C4-2B (cell line): ENCODE measurements at regions not wholly inside any gene's neighbourhood (a gene's known extent, or its start where the extent isn't known, plus 50 kb on each side); places are given as distances from the start of the nearest gene placed in this dataset.

Source experiments
- ZFX ChIP-seq: fragments of 450-650 bp; IDR thresholded peaks from 2 replicates; pipeline ENCODE4 v1.6.1; 2017
- TF ChIP-seq, protein P1 (sequence below): fragments of 450-650 bp; conservative IDR thresholded peaks from 2 replicates; pipeline ENCODE4 v1.5.1; 2017; ENCODE audit warnings: mild to moderate bottlenecking

DNA sequence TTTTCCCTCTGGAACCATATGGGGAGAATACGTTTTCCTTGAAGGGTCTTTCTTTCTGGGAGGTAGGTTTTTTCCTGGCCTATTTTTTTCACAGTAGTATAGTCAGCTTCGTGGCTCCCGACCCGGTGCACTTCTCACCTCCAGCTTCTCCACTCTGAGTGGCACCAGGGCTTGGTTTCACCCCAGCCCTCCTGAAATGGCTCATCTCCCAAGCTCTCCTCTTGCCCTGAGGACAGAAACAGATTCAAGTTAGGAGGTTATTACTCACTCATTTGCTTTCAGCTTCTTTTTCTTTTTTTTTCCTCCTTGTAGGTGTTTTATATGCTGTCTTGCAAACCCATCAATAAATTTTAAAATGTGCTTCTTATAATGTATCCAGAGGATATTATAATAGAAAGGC lies 199.3 kb downstream of the RFC3 start:
- TF ChIP-seq, protein P1, sequence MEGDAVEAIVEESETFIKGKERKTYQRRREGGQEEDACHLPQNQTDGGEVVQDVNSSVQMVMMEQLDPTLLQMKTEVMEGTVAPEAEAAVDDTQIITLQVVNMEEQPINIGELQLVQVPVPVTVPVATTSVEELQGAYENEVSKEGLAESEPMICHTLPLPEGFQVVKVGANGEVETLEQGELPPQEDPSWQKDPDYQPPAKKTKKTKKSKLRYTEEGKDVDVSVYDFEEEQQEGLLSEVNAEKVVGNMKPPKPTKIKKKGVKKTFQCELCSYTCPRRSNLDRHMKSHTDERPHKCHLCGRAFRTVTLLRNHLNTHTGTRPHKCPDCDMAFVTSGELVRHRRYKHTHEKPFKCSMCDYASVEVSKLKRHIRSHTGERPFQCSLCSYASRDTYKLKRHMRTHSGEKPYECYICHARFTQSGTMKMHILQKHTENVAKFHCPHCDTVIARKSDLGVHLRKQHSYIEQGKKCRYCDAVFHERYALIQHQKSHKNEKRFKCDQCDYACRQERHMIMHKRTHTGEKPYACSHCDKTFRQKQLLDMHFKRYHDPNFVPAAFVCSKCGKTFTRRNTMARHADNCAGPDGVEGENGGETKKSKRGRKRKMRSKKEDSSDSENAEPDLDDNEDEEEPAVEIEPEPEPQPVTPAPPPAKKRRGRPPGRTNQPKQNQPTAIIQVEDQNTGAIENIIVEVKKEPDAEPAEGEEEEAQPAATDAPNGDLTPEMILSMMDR: no peak
- no peak for TF ChIP-seq ZFX
